GM12878 (cell line): ENCODE measurements at regions not wholly inside any gene's neighbourhood (a gene's known extent, or its start where the extent isn't known, plus 50 kb on each side); places are given as distances from the start of the nearest gene placed in this dataset.

Experiments
- CEBPB ChIP-seq, 2 experiments: fragments of 150-350 bp in 1 of 2; IDR thresholded peaks; 2 replicates each; pipeline ENCODE4 v1.6.1; 2012 to 2014; ENCODE audit warnings: low read depth in 2 of 2, low read length in 2 of 2, borderline replicate concordance in 1 of 2, inconsistent platforms in 1 of 2
- HCFC1 ChIP-seq: fragments of 150-350 bp; IDR thresholded peaks from 2 replicates; pipeline ENCODE4 v1.6.1; 2014; ENCODE audit warnings: low read length
- POLR2A ChIP-seq: IDR thresholded peaks from 2 replicates; pipeline ENCODE4 v1.6.1; 2011; ENCODE audit warnings: low read depth, mild to moderate bottlenecking, low read length
- TAF1 ChIP-seq: IDR thresholded peaks from 2 replicates; pipeline ENCODE4 v1.6.1; 2011; ENCODE audit warnings: mild to moderate bottlenecking, low read depth, low read length, borderline replicate concordance
- TF ChIP-seq, protein P1 (sequence below), 3 experiments: IDR thresholded peaks in 2 of 3; conservative IDR thresholded peaks in 1 of 3; 2 replicates each; pipeline ENCODE4 v1.5.1; 2011; ENCODE audit warnings: low read depth in 3 of 3, low read length in 3 of 3, mild to moderate bottlenecking in 3 of 3, control low read depth in 2 of 3, moderate library complexity in 2 of 3, inconsistent platforms in 1 of 3, mixed read lengths in 1 of 3; ENCODE audit not compliant: control insufficient read depth in 2 of 3, insufficient read depth in 1 of 3; ENCODE audit errors: extremely low read depth in 1 of 3

DNA sequence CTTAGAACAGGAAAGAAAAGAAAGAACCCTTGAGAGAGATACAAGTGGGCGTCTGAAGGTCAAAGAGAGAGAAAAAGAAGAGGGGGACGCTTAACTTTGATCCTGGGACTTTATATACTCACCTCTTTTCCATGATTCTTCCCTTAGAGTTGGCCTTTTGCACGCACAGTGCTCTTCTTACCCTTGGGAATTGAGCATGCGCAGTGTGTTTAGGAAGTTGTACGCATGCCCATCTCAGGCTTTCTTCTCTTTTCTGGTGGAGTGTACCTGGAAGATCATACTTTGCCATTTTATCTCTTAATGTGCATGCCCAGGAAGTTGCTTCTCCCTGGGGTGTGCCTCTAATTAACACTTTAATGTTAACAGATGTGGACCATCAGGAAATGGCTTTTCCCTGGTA, 229.6 kb upstream of the ANO3 start:
- no peak for TF ChIP-seq HCFC1
- no peak for TF ChIP-seq POLR2A
- TF ChIP-seq CEBPB (IDR thresholded peaks at IDR 0.05; ENCODE audit: borderline replicate concordance in 1 of 2, low read depth in 2 of 2, low read length in 2 of 2) = no peak
- TF ChIP-seq, protein P1, sequence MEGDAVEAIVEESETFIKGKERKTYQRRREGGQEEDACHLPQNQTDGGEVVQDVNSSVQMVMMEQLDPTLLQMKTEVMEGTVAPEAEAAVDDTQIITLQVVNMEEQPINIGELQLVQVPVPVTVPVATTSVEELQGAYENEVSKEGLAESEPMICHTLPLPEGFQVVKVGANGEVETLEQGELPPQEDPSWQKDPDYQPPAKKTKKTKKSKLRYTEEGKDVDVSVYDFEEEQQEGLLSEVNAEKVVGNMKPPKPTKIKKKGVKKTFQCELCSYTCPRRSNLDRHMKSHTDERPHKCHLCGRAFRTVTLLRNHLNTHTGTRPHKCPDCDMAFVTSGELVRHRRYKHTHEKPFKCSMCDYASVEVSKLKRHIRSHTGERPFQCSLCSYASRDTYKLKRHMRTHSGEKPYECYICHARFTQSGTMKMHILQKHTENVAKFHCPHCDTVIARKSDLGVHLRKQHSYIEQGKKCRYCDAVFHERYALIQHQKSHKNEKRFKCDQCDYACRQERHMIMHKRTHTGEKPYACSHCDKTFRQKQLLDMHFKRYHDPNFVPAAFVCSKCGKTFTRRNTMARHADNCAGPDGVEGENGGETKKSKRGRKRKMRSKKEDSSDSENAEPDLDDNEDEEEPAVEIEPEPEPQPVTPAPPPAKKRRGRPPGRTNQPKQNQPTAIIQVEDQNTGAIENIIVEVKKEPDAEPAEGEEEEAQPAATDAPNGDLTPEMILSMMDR (IDR thresholded peaks at IDR 0.05 in 2 of 3, conservative IDR thresholded peaks at IDR 0.05 in 1 of 3; ENCODE audit: control insufficient read depth in 2 of 3, extremely low read depth in 1 of 3, insufficient read depth in 1 of 3, low read depth in 3 of 3, low read length in 3 of 3) = no peak
- TF ChIP-seq TAF1 = no peak
